Transverse colon (tissue), 4 donors: ENCODE measurements at regions not wholly inside any gene's neighbourhood (a gene's known extent, or its start where the extent isn't known, plus 50 kb on each side); places are given as distances from the start of the nearest gene placed in this dataset.

ENCODE experiments used
- DNase-seq: peaks from one replicate; pipeline ENCODE4 v3.0.0-alpha.2; 2019
- H3K27ac ChIP-seq, 4 donors: fragments of 200-600 bp; sonication (generic); 2 replicates each; pipeline ENCODE4 v1.5.1; 2016 to 2018; ENCODE audit warnings: inconsistent platforms in 4 of 4
- H3K27me3 ChIP-seq: fragments of 200-600 bp; sonication (generic); 2 replicates; pipeline ENCODE4 v1.5.1; 2017; ENCODE audit warnings: inconsistent platforms
- H3K36me3 ChIP-seq, 4 donors: fragments of 200-600 bp; sonication (generic); 2 replicates each; pipeline ENCODE4 v1.5.1; 2017 to 2019; ENCODE audit warnings: inconsistent platforms in 4 of 4
- H3K4me1 ChIP-seq, 4 donors: fragments of 200-600 bp; sonication (generic); 2 replicates each; pipeline ENCODE4 v1.5.1; 2017 to 2020; ENCODE audit warnings: inconsistent platforms in 4 of 4
- H3K4me3 ChIP-seq, 4 donors: fragments of 200-600 bp; sonication (generic); 1 replicate in 1 of 4; 2 replicates in 3 of 4; pipeline versions ENCODE4 v1.5.1 to v1.6.1; 2017 to 2019; ENCODE audit warnings: inconsistent platforms in 4 of 4
- H3K9me3 ChIP-seq, 2 donors: fragments of 200-600 bp; sonication (generic); 2 replicates each; pipeline ENCODE4 v1.5.1; 2017 to 2019; ENCODE audit warnings: inconsistent platforms in 2 of 2
- CTCF ChIP-seq, 5 experiments: fragments of 200-600 bp in 3 of 5; fragments of 450-650 bp in 2 of 5; sonication (generic) in 3 of 5; IDR thresholded peaks; 1 replicate in 2 of 5; 2 replicates in 3 of 5; pipeline ENCODE4 v1.5.1; 2016 to 2017; ENCODE audit warnings: antibody characterized with exemption in 5 of 5, inconsistent platforms in 3 of 5, mild to moderate bottlenecking in 2 of 5, moderate library complexity in 1 of 5
- EP300 ChIP-seq: sonication (generic); formaldehyde crosslinking; IDR thresholded peaks from one replicate; pipeline ENCODE4 v1.6.1; 2017; ENCODE audit warnings: antibody characterized with exemption, low read depth
- POLR2A ChIP-seq: fragments of 450-650 bp; IDR thresholded peaks from one replicate; pipeline ENCODE4 v1.6.1; 2016; ENCODE audit warnings: antibody characterized with exemption, mild to moderate bottlenecking, moderate library complexity
- POLR2AphosphoS5 ChIP-seq, 3 donors: sonication (generic); formaldehyde crosslinking; IDR thresholded peaks; one replicate each; pipeline ENCODE4 v1.6.1; 2016; ENCODE audit warnings: antibody characterized with exemption in 3 of 3
- WGBS, 2 donors: methylation state at CpG; one replicate each; pipeline ENCODE4 v1.1.5; 2018; ENCODE audit warnings: low coverage in 1 of 2; 5-methylcytosine and 5-hydroxymethylcytosine counted together
- in situ Hi-C, 4 donors: fragments of 200-750 bp; cut with MboI; loops; one replicate each; pipeline versions ENCODE4 v1.15.0 to v1.15.1; 2017; ENCODE audit warnings: low sequenced_read_pairs in 3 of 4, low pct_ligation_motif_present in 1 of 4, low pct_unique_long_range_greater_than_20kb in 1 of 4
- intact Hi-C: fragments of 100-400 bp; cut with DNase I; formaldehyde crosslinking; loops from one replicate; pipeline ENCODE4 v1.15.1; 2023; ENCODE audit warnings: low total_unique reads

DNA sequence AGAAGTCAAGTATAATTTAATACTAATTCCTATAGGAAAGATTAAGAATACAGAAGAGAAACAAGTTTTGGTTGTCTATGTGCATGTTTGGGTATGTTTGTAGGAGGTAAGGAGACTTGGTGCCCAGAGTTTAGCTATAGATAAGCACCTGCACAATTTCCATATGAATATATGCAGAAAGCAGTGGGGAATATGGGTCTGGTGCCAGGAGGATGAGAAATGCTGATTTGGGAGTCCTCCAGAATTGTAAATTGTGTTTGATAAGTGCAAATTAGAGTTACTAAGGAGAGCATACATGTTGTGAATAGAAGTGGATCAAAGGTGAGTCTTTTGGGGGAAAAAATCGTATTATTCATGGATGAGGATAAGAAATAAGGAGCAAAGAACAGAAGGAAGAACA lies 653.1 kb downstream of the EFNA5 start:
- WGBS, 2 donors: 50 to 52% methylated on average over 1 of the region's 1 CpG
- intact Hi-C loops (no loop called here), in situ Hi-C loops (no loop called here)
- no peaks in the 10 kb centered on the region for H3K27me3 ChIP-seq
- no peak overlapping the region for H3K27ac ChIP-seq
- TF ChIP-seq POLR2A (no peak), EP300 (no peak), CTCF (IDR thresholded peaks at IDR 0.05) (no peak), POLR2AphosphoS5 (IDR thresholded peaks at IDR 0.05) (no peak)
- no peaks in the 10 kb centered on the region for H3K36me3 ChIP-seq
- DNase-seq: no peak
- no peak overlapping the region for H3K4me3 ChIP-seq
- no peaks in the 10 kb centered on the region for H3K4me1 ChIP-seq
- no peaks in the 10 kb centered on the region for H3K9me3 ChIP-seq

- TF ChIP-seq POLR2AphosphoS5 (IDR thresholded peaks at IDR 0.05): no peak
- no peak for TF ChIP-seq EP300
- no peak for TF ChIP-seq POLR2A
- TF ChIP-seq CTCF (IDR thresholded peaks at IDR 0.05): no peak
- Histone ChIP-seq H3K9me3 (no peaks in the 10 kb centered on the region), H3K27me3 (no peaks in the 10 kb centered on the region), H3K36me3 (no peaks in the 10 kb centered on the region), H3K4me1 (no peaks in the 10 kb centered on the region), H3K4me3 (no peak overlapping the region), H3K27ac (no peak overlapping the region)
- intact Hi-C loops (no loop called here), in situ Hi-C loops (no loop called here)
- no peak for DNase-seq
- 90 to 93% methylated on average over 10 of the region's 10 CpGs for WGBS, 2 donors
Observed at GRCh38 chr5:107012371-107012770, 658.4 kb downstream of the EFNA5 start.

GRCh38 chr5:107011605-107012004 lies 659.1 kb downstream of the EFNA5 start:
- DNase-seq: no peak
- intact Hi-C loops (no loop called here), in situ Hi-C loops (no loop called here)
- TF ChIP-seq EP300 (no peak), POLR2A (no peak), POLR2AphosphoS5 (IDR thresholded peaks at IDR 0.05) (no peak), CTCF (IDR thresholded peaks at IDR 0.05) (no peak)
- no peaks in the 10 kb centered on the region for H3K9me3 ChIP-seq
- 78 to 93% methylated on average over 3 to 7 of the region's 7 CpGs for WGBS, 2 donors
- no peaks in the 10 kb centered on the region for H3K36me3 ChIP-seq
- H3K27ac ChIP-seq: no peak overlapping the region
- no peaks in the 10 kb centered on the region for H3K27me3 ChIP-seq
- no peaks in the 10 kb centered on the region for H3K4me1 ChIP-seq
- H3K4me3 ChIP-seq: no peak overlapping the region

GRCh38 chr5:107010060-107010459 lies 660.7 kb downstream of the EFNA5 start:
- H3K9me3 ChIP-seq: no peaks in the 10 kb centered on the region
- DNase-seq: no peak
- TF ChIP-seq POLR2AphosphoS5 (IDR thresholded peaks at IDR 0.05): no peak
- TF ChIP-seq CTCF (IDR thresholded peaks at IDR 0.05): no peak
- no peak for TF ChIP-seq POLR2A
- H3K4me1 ChIP-seq: no peaks in the 10 kb centered on the region
- H3K27me3 ChIP-seq: no peaks in the 10 kb centered on the region
- WGBS, 2 donors: 92 to 97% methylated on average over 5 to 6 of the region's 6 CpGs
- no peak overlapping the region for H3K27ac ChIP-seq
- in situ Hi-C loops (no loop called here), intact Hi-C loops (no loop called here)
- no peak overlapping the region for H3K4me3 ChIP-seq
- no peaks in the 10 kb centered on the region for H3K36me3 ChIP-seq
